GM12891 (cell line): ENCODE measurements at regions not wholly inside any gene's neighbourhood (a gene's known extent, or its start where the extent isn't known, plus 50 kb on each side); places are given as distances from the start of the nearest gene placed in this dataset.

Source experiments
- POLR2A ChIP-seq: IDR thresholded peaks from 2 replicates; pipeline ENCODE4 v1.6.1; 2011; ENCODE audit warnings: low read depth, low read length, control low read depth
- TAF1 ChIP-seq: IDR thresholded peaks from 2 replicates; pipeline ENCODE4 v1.6.1; 2011; ENCODE audit warnings: low read depth, low read length, control low read depth

DNA sequence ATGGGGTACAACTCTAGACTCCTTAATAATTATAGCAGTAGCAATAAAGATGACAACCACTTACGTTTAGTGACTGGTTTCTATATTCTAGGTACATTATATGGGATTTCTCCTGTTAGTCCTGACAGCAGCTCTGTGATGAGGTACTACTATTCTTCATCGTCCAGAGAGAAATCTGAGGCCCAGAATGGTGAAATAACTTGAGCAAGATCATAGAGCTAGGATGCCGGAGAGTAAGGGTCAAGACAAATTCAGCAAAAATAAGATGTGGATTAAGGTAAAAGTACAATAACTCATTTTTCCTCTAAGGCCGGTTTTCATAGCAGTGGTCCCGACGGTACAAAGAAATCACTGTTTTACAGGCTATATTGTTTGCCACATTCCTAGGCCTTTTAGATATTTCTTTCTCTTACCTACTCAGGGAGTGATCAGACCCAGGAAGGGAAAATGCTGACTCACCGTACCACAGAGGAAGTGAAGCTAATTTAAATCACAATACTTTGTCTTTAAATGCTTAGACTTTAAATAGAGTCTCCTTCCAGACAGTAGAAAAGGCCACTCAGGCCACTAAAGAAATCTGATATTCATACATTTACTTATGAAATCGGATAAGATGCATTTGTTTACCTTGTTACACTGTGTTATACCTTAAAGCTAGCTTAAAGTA is 2023.0 kb upstream of the AGA start:
- TF ChIP-seq TAF1 (no peak), POLR2A (no peak)
